ENCODE measurements at regions not wholly inside any gene's neighbourhood (a gene's known extent, or its start where the extent isn't known, plus 50 kb on each side); places are given as distances from the start of the nearest gene placed in this dataset.

DNA sequence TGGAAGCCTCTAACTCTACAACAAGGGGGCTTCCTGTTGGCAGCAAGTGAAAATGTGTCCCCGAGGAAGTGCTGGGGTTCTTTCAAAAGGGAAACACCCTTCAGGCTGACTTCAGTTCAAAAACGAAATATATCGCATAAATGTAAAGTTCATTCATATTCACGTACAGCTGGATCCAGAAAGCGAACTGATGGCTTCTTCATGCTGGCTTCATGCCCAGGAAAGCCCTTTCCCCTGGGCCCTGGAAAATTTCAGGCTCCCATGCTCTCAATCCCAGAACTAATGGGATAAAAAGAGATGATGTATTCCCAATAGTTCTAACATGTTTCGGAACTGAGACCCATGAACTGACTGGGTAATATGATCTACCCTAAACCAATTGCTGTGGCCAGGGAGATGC is 104.7 kb upstream of the CDH13 start:
- DNase-seq (ENCODE audit: extremely low read depth, low read depth) = no peak
- TF ChIP-seq, protein P1, sequence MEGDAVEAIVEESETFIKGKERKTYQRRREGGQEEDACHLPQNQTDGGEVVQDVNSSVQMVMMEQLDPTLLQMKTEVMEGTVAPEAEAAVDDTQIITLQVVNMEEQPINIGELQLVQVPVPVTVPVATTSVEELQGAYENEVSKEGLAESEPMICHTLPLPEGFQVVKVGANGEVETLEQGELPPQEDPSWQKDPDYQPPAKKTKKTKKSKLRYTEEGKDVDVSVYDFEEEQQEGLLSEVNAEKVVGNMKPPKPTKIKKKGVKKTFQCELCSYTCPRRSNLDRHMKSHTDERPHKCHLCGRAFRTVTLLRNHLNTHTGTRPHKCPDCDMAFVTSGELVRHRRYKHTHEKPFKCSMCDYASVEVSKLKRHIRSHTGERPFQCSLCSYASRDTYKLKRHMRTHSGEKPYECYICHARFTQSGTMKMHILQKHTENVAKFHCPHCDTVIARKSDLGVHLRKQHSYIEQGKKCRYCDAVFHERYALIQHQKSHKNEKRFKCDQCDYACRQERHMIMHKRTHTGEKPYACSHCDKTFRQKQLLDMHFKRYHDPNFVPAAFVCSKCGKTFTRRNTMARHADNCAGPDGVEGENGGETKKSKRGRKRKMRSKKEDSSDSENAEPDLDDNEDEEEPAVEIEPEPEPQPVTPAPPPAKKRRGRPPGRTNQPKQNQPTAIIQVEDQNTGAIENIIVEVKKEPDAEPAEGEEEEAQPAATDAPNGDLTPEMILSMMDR (IDR thresholded peaks at IDR 0.05; ENCODE audit: low read depth, low read length) = no peak

DNA sequence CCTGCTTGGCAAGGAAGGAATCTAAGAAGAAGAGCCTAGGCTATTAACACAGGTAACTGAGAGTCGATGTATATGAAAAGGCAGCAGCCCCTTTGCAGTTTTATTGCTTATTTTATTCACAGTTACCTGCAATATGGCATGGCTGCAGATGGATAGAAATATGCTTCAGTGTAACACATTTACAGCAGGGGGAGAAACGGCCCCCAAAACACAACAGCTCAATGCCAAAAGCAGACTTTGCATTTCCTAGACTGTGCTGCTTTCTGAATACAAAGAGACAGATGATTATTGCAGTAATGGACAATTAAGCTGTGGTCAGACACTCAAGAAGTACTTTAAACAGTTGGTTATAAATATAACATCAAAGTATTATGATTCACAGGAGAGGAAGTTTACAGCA is 108.0 kb upstream of the CDH13 start:
- TF ChIP-seq, protein P1 (IDR thresholded peaks at IDR 0.05; ENCODE audit: low read depth, low read length) = no peak
- DNase-seq (ENCODE audit: extremely low read depth, low read depth) = no peak

DNA sequence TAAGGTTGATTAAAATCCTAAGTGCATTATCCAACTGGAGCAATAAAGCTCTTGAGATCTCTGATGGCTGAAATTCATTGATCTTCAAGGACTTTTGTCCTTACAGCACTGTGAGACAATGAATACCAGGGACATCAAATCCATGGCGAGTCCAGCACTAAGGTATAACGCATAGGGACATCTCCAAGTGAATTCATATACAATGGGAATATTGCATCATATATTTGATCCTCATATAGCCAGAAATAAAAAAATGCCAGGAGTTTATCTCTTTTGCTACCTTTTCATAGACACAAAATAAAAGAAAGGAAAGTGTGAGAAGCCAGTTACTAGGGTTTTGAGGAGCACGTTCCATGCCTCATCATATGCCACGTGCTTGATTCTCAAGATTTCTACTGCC is 112.5 kb upstream of the CDH13 start:
- DNase-seq (ENCODE audit: extremely low read depth, low read depth) = no peak
- TF ChIP-seq, protein P1 (IDR thresholded peaks at IDR 0.05; ENCODE audit: low read depth, low read length) = no peak

DNA sequence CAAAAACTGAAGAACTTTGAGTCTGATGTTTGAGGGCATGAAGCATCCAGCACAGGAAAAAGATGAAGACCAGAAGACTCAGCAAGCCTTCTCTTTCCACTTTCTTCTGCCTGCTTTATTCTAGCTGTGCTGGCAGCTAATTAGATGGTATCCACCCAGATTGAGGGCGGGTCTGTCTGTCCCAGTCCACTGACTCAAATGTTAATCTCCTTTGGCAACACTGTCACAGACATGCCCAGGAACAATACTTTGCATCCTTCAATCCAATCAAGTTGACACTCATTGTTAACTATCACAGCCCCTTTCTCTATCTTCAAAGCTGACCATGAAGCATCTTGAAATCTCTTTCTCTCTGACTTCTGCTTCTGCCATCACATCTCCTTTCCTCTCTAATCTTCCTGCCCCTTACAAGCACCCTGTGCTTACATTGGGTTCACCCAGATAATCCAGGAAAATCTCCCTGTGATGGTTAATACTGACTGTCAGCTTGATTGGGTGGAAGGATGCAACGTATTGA is 115.9 kb upstream of the CDH13 start:
- no peak for DNase-seq (ENCODE audit: extremely low read depth, low read depth)
- TF ChIP-seq, protein P1 (IDR thresholded peaks at IDR 0.05; ENCODE audit: low read depth, low read length) = no peak

DNA sequence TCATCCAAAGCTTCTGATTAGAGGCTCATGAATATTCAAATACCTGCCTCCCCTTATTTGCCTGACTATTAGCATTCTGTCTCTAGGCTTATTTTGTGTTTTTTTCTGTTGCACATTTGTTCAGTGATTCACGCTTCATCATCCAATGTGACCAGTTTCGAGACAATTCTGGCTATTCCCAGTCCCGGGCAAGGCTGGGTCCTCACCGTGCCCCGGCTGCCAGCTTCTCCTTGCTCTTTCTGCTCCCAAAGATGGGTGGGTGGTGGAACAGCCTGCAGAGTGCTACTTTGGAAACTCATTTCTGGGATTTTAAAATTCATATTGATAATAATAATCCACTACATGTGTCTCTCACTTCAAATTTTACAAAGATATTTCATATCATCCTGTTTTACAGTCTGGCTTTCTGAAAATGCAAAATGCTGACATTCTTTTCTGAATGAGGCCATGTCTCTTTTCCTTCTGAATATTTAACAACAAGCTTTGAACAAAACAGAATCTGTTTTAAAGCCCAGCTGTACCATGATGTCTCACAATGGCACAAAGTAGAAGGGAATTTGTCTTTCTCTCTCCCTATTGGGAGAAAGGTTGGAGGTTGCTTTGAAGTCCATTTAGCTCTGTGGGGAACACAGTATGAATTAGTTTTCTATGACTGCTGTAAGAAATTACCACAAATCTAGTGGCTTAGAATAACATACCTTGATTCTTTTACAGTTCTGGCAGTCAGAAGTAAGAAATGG is 116.9 kb upstream of the CDH13 start:
- DNase-seq (ENCODE audit: extremely low read depth, low read depth) = no peak
- TF ChIP-seq, protein P1 (IDR thresholded peaks at IDR 0.05; ENCODE audit: low read depth, low read length) = no peak

DNA sequence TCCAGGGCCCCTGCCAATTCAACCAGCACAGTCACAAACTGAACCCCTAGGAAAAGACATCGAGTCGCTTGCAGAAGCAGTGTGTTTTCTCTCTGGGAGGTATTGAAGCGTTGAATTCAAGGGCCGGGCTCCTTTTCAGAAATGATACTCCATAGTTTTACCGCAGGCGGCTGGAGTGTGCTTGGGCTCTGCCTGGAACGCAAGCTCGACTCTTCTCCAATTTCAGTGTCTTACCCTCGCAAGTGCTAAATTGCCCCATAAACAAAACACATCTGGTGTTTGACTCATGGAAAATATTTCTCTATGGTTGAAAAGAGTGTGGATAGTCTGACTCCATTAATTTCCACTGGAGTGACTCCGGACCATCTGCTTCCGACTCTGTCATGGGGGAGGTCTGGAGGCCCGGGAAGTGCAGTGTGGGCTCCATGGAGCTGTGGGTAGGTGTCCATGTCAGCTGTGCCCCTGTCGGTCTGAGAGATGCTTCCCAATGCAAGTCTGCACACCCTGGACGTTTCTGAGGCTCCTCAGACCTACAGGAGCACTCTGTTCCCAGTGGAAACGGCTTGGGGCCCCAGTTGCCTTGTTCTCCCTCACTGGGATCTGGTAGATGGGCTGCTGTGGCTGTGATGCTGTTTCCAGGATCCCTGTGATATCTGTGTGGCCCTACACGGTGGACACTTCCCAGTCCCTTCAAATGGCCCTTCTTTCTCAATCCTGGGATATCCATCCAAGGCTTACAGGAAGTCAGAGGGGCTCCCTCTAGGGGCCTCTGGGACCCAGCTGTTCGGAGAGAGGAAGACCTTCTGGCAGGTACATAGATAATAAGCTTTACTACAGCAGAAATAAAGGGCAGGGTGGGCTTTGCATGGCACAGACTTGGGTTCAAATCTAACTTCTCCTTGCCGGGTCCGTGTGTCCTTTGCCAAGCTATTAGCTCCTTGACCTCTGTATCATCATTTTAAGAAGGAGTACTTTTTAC is 119.8 kb upstream of the CDH13 start:
- no peak for DNase-seq (ENCODE audit: extremely low read depth, low read depth)
- TF ChIP-seq, protein P1 (IDR thresholded peaks at IDR 0.05; ENCODE audit: low read depth, low read length) = no peak

DNA sequence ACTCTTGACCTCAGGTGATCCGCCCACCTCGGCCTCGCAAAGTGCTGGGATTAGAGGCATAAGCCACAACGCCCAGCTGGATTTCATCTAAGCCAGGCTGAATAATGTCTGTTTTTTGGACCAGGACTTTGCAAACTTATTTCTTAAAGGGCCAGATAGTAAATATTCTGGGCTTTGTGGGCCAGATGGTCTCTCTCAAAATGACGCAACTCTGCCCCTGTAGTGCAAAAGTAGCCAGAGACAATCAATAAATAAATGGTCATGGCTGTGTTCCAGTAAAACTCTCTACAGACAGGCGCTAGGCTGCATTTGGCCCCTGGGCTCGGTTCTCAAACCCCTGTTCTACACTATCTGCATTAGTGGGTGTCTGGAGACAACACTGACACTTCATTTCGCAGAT is 121.9 kb upstream of the CDH13 start:
- no peak for DNase-seq (ENCODE audit: extremely low read depth, low read depth)
- TF ChIP-seq, protein P1 (IDR thresholded peaks at IDR 0.05; ENCODE audit: low read depth, low read length) = no peak
